Activated T-cell treated with anti-CD3 and anti-CD28 coated beads, Interleukin-2, amount 50 U/mL, for 4 hours (primary cell): ENCODE measurements at regions not wholly inside any gene's neighbourhood (a gene's known extent, or its start where the extent isn't known, plus 50 kb on each side); places are given as distances from the start of the nearest gene placed in this dataset.

ENCODE experiments used
- ATAC-seq, 2 donors: fragments of 200-7000 bp; cut with Tn5 transposase; one replicate each; pipeline ENCODE4 v1.10.0; 2021
- DNase-seq: peaks from one replicate; pipeline ENCODE4 v3.0.0-alpha.2; 2020
- H3K27me3 Mint-ChIP-seq: one replicate; pipeline ENCODE4 v1.8.0; 2021; ENCODE audit warnings: low read depth, mixed read lengths
- H3K36me3 Mint-ChIP-seq: one replicate; pipeline ENCODE4 v1.8.0; 2022; ENCODE audit warnings: mixed read lengths; ENCODE audit not compliant: insufficient read depth
- H3K4me1 Mint-ChIP-seq: one replicate; pipeline ENCODE4 v1.8.0; 2021; ENCODE audit warnings: low read depth, mixed read lengths
- H3K4me3 Mint-ChIP-seq: one replicate; pipeline ENCODE4 v1.8.0; 2021; ENCODE audit warnings: mild to moderate bottlenecking, moderate library complexity, mixed read lengths
- H3K9me3 Mint-ChIP-seq: one replicate; pipeline ENCODE4 v1.8.0; 2021; ENCODE audit warnings: mixed read lengths

GRCh38 chr6:140101367-140101766 lies 726.9 kb upstream of the CITED2 start:
- ATAC-seq (peak in 1 of 2 donors; percentile 10), DNase-seq (no peak)
- Mint-ChIP-seq H3K4me3 (no peak overlapping the region), H3K4me1 (peaks cover 4% of the 10 kb centered on the region), H3K27me3 (peaks cover 2% of the 10 kb centered on the region), H3K9me3 (no peaks in the 10 kb centered on the region), H3K36me3 (no peaks in the 10 kb centered on the region)

- H3K4me1 Mint-ChIP-seq, result no peaks in the 10 kb centered on the region
- H3K4me3 Mint-ChIP-seq, result no peak overlapping the region
These were observed 721.1 kb upstream of the CITED2 start for GRCh38 chr6:140095532-140095931.

GRCh38 chr6:140091895-140092294 lies 717.4 kb upstream of the CITED2 start:
- Mint-ChIP-seq H3K4me3 (no peak overlapping the region), H3K9me3 (no peaks in the 10 kb centered on the region), H3K36me3 (no peaks in the 10 kb centered on the region), H3K27me3 (no peaks in the 10 kb centered on the region), H3K4me1 (no peaks in the 10 kb centered on the region)
- ATAC-seq, result no peak
- no peak for DNase-seq

More at GRCh38 chr6:140095532-140095931, 721.1 kb upstream of the CITED2 start:
- no peaks in the 10 kb centered on the region for H3K36me3 Mint-ChIP-seq
- ATAC-seq, result no peak
- no peak for DNase-seq
- no peaks in the 10 kb centered on the region for H3K9me3 Mint-ChIP-seq
- no peaks in the 10 kb centered on the region for H3K27me3 Mint-ChIP-seq

- Mint-ChIP-seq H3K36me3 (no peaks in the 10 kb centered on the region), H3K9me3 (no peaks in the 10 kb centered on the region), H3K4me3 (no peak overlapping the region), H3K27me3 (no peaks in the 10 kb centered on the region), H3K4me1 (no peaks in the 10 kb centered on the region)
- no peak for DNase-seq
- no peak for ATAC-seq
These were observed 716.4 kb upstream of the CITED2 start for GRCh38 chr6:140090871-140091270.

GRCh38 chr6:140083375-140083774 lies 708.9 kb upstream of the CITED2 start:
- DNase-seq (no peak), ATAC-seq (no peak)
- no peak overlapping the region for H3K4me3 Mint-ChIP-seq
- H3K36me3 Mint-ChIP-seq, result no peaks in the 10 kb centered on the region
- no peaks in the 10 kb centered on the region for H3K9me3 Mint-ChIP-seq
- peaks cover 2% of the 10 kb centered on the region for H3K27me3 Mint-ChIP-seq
- no peaks in the 10 kb centered on the region for H3K4me1 Mint-ChIP-seq

GRCh38 chr6:140082867-140083297 lies 708.4 kb upstream of the CITED2 start:
- no peak for ATAC-seq

GRCh38 chr6:140079328-140079727 lies 704.9 kb upstream of the CITED2 start:
- Mint-ChIP-seq H3K4me3 (no peak overlapping the region), H3K36me3 (no peaks in the 10 kb centered on the region), H3K9me3 (no peaks in the 10 kb centered on the region), H3K27me3 (peaks cover 6% of the 10 kb centered on the region), H3K4me1 (no peaks in the 10 kb centered on the region)
- ATAC-seq, result no peak
- DNase-seq, result no peak

More at GRCh38 chr6:140082867-140083297, 708.4 kb upstream of the CITED2 start:
- Mint-ChIP-seq H3K36me3 (no peaks in the 10 kb centered on the region), H3K4me1 (no peaks in the 10 kb centered on the region), H3K4me3 (no peak overlapping the region), H3K9me3 (no peaks in the 10 kb centered on the region), H3K27me3 (peaks cover 3% of the 10 kb centered on the region)
- no peak for DNase-seq

GRCh38 chr6:140078561-140079125 lies 704.2 kb upstream of the CITED2 start:
- Mint-ChIP-seq H3K36me3 (no peaks in the 10 kb centered on the region), H3K4me1 (no peaks in the 10 kb centered on the region), H3K9me3 (no peaks in the 10 kb centered on the region), H3K4me3 (no peak overlapping the region), H3K27me3 (peaks cover 11% of the 10 kb centered on the region)
- ATAC-seq (no peak), DNase-seq (no peak)

- ATAC-seq (no peak), DNase-seq (no peak)
- H3K4me1 Mint-ChIP-seq, result no peaks in the 10 kb centered on the region
- H3K27me3 Mint-ChIP-seq, result peaks cover 13% of the 10 kb centered on the region
- H3K36me3 Mint-ChIP-seq, result no peaks in the 10 kb centered on the region
- no peak overlapping the region for H3K4me3 Mint-ChIP-seq
- no peaks in the 10 kb centered on the region for H3K9me3 Mint-ChIP-seq
These were observed 703.5 kb upstream of the CITED2 start for GRCh38 chr6:140077827-140078560.

GRCh38 chr6:140076105-140076504 lies 701.7 kb upstream of the CITED2 start:
- H3K9me3 Mint-ChIP-seq, result no peaks in the 10 kb centered on the region
- no peak overlapping the region for H3K4me3 Mint-ChIP-seq
- H3K4me1 Mint-ChIP-seq, result no peaks in the 10 kb centered on the region
- DNase-seq (no peak), ATAC-seq (no peak)
- H3K27me3 Mint-ChIP-seq, result peaks cover 13% of the 10 kb centered on the region
- no peaks in the 10 kb centered on the region for H3K36me3 Mint-ChIP-seq

GRCh38 chr6:140073456-140073855 lies 699.0 kb upstream of the CITED2 start:
- H3K4me3 Mint-ChIP-seq, result no peak overlapping the region
- no peaks in the 10 kb centered on the region for H3K36me3 Mint-ChIP-seq
- no peaks in the 10 kb centered on the region for H3K4me1 Mint-ChIP-seq
- DNase-seq, result no peak
- ATAC-seq, result no peak
- no peaks in the 10 kb centered on the region for H3K9me3 Mint-ChIP-seq
- H3K27me3 Mint-ChIP-seq, result peaks cover 13% of the 10 kb centered on the region

GRCh38 chr6:140071601-140072062 lies 697.2 kb upstream of the CITED2 start:
- Mint-ChIP-seq H3K9me3 (no peaks in the 10 kb centered on the region), H3K4me3 (no peak overlapping the region), H3K36me3 (no peaks in the 10 kb centered on the region), H3K27me3 (peaks cover 9% of the 10 kb centered on the region), H3K4me1 (no peaks in the 10 kb centered on the region)
- ATAC-seq (no peak), DNase-seq (no peak)

GRCh38 chr6:140070846-140071473 lies 696.5 kb upstream of the CITED2 start:
- H3K27me3 Mint-ChIP-seq, result peaks cover 9% of the 10 kb centered on the region
- DNase-seq, result no peak

GRCh38 chr6:140069576-140069975 lies 695.1 kb upstream of the CITED2 start:
- DNase-seq, result no peak
- no peak for ATAC-seq
- no peaks in the 10 kb centered on the region for H3K9me3 Mint-ChIP-seq
- H3K27me3 Mint-ChIP-seq, result peaks cover 9% of the 10 kb centered on the region
- no peaks in the 10 kb centered on the region for H3K4me1 Mint-ChIP-seq
- H3K36me3 Mint-ChIP-seq, result no peaks in the 10 kb centered on the region
- no peak overlapping the region for H3K4me3 Mint-ChIP-seq

More at GRCh38 chr6:140070846-140071473, 696.5 kb upstream of the CITED2 start:
- ATAC-seq, result no peak
- Mint-ChIP-seq H3K9me3 (no peaks in the 10 kb centered on the region), H3K36me3 (no peaks in the 10 kb centered on the region), H3K4me3 (no peak overlapping the region), H3K4me1 (no peaks in the 10 kb centered on the region)

GRCh38 chr6:140068801-140069200 lies 694.4 kb upstream of the CITED2 start:
- no peaks in the 10 kb centered on the region for H3K4me1 Mint-ChIP-seq
- no peaks in the 10 kb centered on the region for H3K36me3 Mint-ChIP-seq
- H3K27me3 Mint-ChIP-seq, result peaks cover 5% of the 10 kb centered on the region
- ATAC-seq, result no peak
- no peak overlapping the region for H3K4me3 Mint-ChIP-seq
- H3K9me3 Mint-ChIP-seq, result no peaks in the 10 kb centered on the region
- DNase-seq, result no peak
